ENCODE measurements at regions not wholly inside any gene's neighbourhood (a gene's known extent, or its start where the extent isn't known, plus 50 kb on each side); places are given as distances from the start of the nearest gene placed in this dataset.

DNA sequence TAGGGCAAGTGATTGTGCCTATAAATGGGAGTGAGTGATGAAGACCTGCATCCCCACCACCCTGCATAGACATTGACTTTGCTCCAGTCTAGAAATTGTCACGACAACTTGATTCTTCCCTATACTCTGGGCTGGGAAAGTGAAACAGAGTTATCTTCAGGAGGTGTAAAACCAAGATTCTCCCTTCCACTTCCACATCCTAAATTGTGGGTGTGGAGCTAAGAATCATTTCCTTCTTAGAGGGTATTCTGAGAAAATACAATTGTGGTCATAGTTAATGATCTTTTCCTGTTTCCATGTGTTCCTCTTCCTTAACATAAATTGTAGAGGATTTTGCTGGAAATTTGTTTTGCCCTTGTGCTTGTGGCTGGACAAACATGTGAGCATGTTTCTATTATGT lies 96.8 kb upstream of the PJA2 start:
- no peak overlapping the region for H3K4me3 ChIP-seq (replicated peaks; ENCODE audit: low read depth, low read length)
- DNase-seq (ENCODE audit: extremely low read depth, low read depth) = no peak
- TF ChIP-seq, protein P1, sequence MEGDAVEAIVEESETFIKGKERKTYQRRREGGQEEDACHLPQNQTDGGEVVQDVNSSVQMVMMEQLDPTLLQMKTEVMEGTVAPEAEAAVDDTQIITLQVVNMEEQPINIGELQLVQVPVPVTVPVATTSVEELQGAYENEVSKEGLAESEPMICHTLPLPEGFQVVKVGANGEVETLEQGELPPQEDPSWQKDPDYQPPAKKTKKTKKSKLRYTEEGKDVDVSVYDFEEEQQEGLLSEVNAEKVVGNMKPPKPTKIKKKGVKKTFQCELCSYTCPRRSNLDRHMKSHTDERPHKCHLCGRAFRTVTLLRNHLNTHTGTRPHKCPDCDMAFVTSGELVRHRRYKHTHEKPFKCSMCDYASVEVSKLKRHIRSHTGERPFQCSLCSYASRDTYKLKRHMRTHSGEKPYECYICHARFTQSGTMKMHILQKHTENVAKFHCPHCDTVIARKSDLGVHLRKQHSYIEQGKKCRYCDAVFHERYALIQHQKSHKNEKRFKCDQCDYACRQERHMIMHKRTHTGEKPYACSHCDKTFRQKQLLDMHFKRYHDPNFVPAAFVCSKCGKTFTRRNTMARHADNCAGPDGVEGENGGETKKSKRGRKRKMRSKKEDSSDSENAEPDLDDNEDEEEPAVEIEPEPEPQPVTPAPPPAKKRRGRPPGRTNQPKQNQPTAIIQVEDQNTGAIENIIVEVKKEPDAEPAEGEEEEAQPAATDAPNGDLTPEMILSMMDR (IDR thresholded peaks at IDR 0.05; ENCODE audit: low read depth, low read length, missing control alignments) = no peak

GRCh38 chr5:109496112-109496511 lies 86.3 kb upstream of the PJA2 start:
- DNase-seq (ENCODE audit: extremely low read depth, low read depth) = no peak
- TF ChIP-seq, protein P1 (IDR thresholded peaks at IDR 0.05; ENCODE audit: low read depth, low read length, missing control alignments) = no peak
- no peak overlapping the region for H3K4me3 ChIP-seq (replicated peaks; ENCODE audit: low read depth, low read length)

DNA sequence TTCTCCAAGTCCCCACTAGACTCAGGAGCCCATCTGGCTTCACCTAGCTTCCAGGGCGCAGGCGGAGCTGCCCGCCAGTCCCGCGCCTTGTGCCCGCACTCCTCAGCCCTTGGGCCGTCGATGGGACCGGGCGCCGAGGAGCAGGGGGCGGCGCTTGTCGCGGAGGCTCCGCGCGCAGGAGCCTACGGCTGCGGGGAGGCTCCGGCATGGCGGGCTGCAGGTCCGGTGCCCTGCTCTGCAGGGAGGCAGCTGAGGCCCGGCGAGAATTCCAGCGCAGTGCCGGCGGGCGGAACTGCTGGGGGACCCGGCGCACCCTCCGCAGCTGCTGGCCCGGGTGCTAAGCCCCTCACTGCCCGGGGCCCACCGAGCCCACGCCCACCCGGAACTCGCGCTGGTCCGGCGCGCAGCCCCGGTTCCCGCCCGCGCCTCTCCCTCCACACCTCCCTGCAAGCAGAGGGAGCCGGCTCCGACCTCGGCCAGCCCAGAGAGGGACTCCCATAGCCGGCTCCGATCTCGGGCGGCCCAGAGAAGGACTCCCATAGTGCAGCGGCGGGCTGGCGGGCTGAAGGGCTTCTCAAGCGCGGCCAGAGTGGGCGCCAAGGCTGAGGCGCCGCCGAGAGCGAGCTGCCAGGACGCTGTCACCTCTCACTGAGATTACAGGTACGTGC lies 78.1 kb upstream of the PJA2 start:
- no peak for DNase-seq (ENCODE audit: extremely low read depth, low read depth)
- TF ChIP-seq, protein P1 (IDR thresholded peaks at IDR 0.05; ENCODE audit: low read depth, low read length, missing control alignments) = no peak
- H3K4me3 ChIP-seq (replicated peaks; ENCODE audit: low read depth, low read length) = no peak overlapping the region

- H3K4me3 ChIP-seq (replicated peaks; ENCODE audit: low read depth, low read length) = no peak overlapping the region
- no peak for DNase-seq (ENCODE audit: extremely low read depth, low read depth)
- TF ChIP-seq, protein P1 (IDR thresholded peaks at IDR 0.05; ENCODE audit: low read depth, low read length, missing control alignments) = no peak
Measured at GRCh38 chr5:109486200-109486804, 76.5 kb upstream of the PJA2 start.

DNA sequence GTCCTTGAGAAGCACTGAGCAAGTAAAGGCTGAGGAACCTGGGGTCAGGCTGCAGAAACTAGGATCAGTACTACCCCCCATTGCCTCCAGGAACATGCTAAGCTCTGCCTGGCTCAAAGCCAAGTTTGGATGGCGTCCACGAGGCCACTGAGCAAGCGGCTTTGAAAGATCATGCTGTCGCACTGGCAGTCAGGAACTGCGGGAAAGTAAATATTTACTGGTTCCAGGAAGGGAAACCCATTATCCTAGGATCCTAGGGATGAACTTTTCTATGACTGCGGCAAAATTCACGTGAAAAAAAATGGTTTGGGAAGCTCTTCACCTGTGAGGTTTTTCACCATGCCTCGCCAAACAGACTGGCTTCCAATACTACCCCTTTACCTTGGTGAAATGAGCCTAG lies 75.3 kb upstream of the PJA2 start:
- TF ChIP-seq, protein P1 (IDR thresholded peaks at IDR 0.05; ENCODE audit: low read depth, low read length, missing control alignments) = no peak
- no peak overlapping the region for H3K4me3 ChIP-seq (replicated peaks; ENCODE audit: low read depth, low read length)
- peak; percentile 11 for DNase-seq (ENCODE audit: extremely low read depth, low read depth)

- no peak overlapping the region for H3K4me3 ChIP-seq (replicated peaks; ENCODE audit: low read depth, low read length)
- TF ChIP-seq, protein P1 (IDR thresholded peaks at IDR 0.05; ENCODE audit: low read depth, low read length, missing control alignments) = no peak
- DNase-seq (ENCODE audit: extremely low read depth, low read depth) = no peak
Measured at GRCh38 chr5:109484597-109484996, 74.8 kb upstream of the PJA2 start.

All from HFF-Myc (cell line).